Fibroblast of lung (primary cell): ENCODE measurements at regions not wholly inside any gene's neighbourhood (a gene's known extent, or its start where the extent isn't known, plus 50 kb on each side); places are given as distances from the start of the nearest gene placed in this dataset.

ENCODE experiments used
- DNase-seq, 2 donors: peaks; one replicate each; pipeline versions ENCODE4 v3.0.0 to v3.0.0-alpha.2; 2010; ENCODE audit warnings: low read depth in 2 of 2
- H2AFZ ChIP-seq: 2 replicates; pipeline ENCODE4 v1.5.1; 2012; ENCODE audit warnings: low read length, control low read depth, inconsistent platforms
- H3K27ac ChIP-seq: 2 replicates; pipeline ENCODE4 v1.5.1; 2011; ENCODE audit warnings: low read length, control low read depth; ENCODE audit not compliant: insufficient read depth
- H3K27me3 ChIP-seq: 2 replicates; pipeline ENCODE4 v1.5.1; 2011; ENCODE audit warnings: mild to moderate bottlenecking, low read length; ENCODE audit not compliant: control insufficient read depth, insufficient read depth
- H3K36me3 ChIP-seq: 2 replicates; pipeline ENCODE4 v1.5.1; 2011; ENCODE audit warnings: low read length; ENCODE audit not compliant: control insufficient read depth, insufficient read depth
- H3K4me1 ChIP-seq: 2 replicates; pipeline ENCODE4 v1.5.1; 2011; ENCODE audit warnings: low read length; ENCODE audit not compliant: control insufficient read depth, insufficient read depth; ENCODE audit errors: extremely low read depth
- H3K4me2 ChIP-seq: 2 replicates; pipeline ENCODE4 v1.5.1; 2011; ENCODE audit warnings: low read length, control low read depth; ENCODE audit not compliant: insufficient read depth; ENCODE audit errors: extremely low read depth
- H3K4me3 ChIP-seq, 4 experiments: fragments of 200-600 bp in 1 of 4; sonication (generic) in 1 of 4; replicated peaks in 1 of 4; 2 replicates each; pipeline ENCODE4 v1.5.1; 2011 to 2016; ENCODE audit warnings: low read length in 4 of 4, low read depth in 3 of 4, mild to moderate bottlenecking in 3 of 4, control low read depth in 2 of 4, inconsistent platforms in 1 of 4, mixed read lengths in 1 of 4; ENCODE audit not compliant: insufficient read depth in 1 of 4; ENCODE audit errors: control extremely low read depth in 1 of 4
- H3K79me2 ChIP-seq: 2 replicates; pipeline ENCODE4 v1.5.1; 2012; ENCODE audit warnings: mild to moderate bottlenecking, low read length, inconsistent platforms; ENCODE audit not compliant: control insufficient read depth, insufficient read depth
- H3K9ac ChIP-seq: 2 replicates; pipeline ENCODE4 v1.5.1; 2011; ENCODE audit warnings: mild to moderate bottlenecking, low read length, control low read depth; ENCODE audit not compliant: insufficient read depth
- H3K9me3 ChIP-seq: 2 replicates; pipeline ENCODE4 v1.5.1; 2012; ENCODE audit warnings: low read depth, low read length; ENCODE audit not compliant: control insufficient read depth, insufficient read depth
- H4K20me1 ChIP-seq: 2 replicates; pipeline ENCODE4 v1.5.1; 2011; ENCODE audit warnings: low read length; ENCODE audit not compliant: control insufficient read depth, insufficient read depth; ENCODE audit errors: extremely low read depth
- CTCF ChIP-seq, 2 donors: IDR thresholded peaks in 1 of 2; conservative IDR thresholded peaks in 1 of 2; 1 replicate in 1 of 2; 2 replicates in 1 of 2; pipeline ENCODE4 v1.5.1; 2011 to 2012; ENCODE audit warnings: low read length in 2 of 2, control low read depth in 1 of 2, inconsistent platforms in 1 of 2, low read depth in 1 of 2, mild to moderate bottlenecking in 1 of 2
- EZH2 ChIP-seq: IDR thresholded peaks from 2 replicates; pipeline ENCODE4 v1.5.1; 2012; ENCODE audit warnings: low read length, control low read depth, mild to moderate bottlenecking; ENCODE audit errors: missing control alignments

GRCh38 chr22:47341464-47341863, 579.0 kb downstream of the TBC1D22A start:
- H3K36me3 ChIP-seq: no peaks in the 10 kb centered on the region
- no peak overlapping the region for H3K4me3 ChIP-seq
- H3K79me2 ChIP-seq: no peaks in the 10 kb centered on the region
- H4K20me1 ChIP-seq: no peaks in the 10 kb centered on the region
- DNase-seq: no peak
- H3K9ac ChIP-seq: no peak overlapping the region
- H3K4me1 ChIP-seq: no peaks in the 10 kb centered on the region
- no peak overlapping the region for H2AFZ ChIP-seq
- no peak overlapping the region for H3K4me2 ChIP-seq
- no peaks in the 10 kb centered on the region for H3K27me3 ChIP-seq
- H3K9me3 ChIP-seq: no peaks in the 10 kb centered on the region
- H3K27ac ChIP-seq: no peak overlapping the region
- TF ChIP-seq EZH2 (no peak), CTCF (conservative IDR thresholded peaks at IDR 0.05 in 1 of 2, IDR thresholded peaks at IDR 0.05 in 1 of 2; ENCODE audit: low read depth in 1 of 2, low read length in 2 of 2) (no peak)

- Histone ChIP-seq H2AFZ (no peak overlapping the region), H3K4me1 (no peaks in the 10 kb centered on the region), H3K9ac (no peak overlapping the region), H3K27me3 (no peaks in the 10 kb centered on the region), H3K4me2 (no peak overlapping the region), H3K27ac (no peak overlapping the region), H3K9me3 (no peaks in the 10 kb centered on the region), H4K20me1 (no peaks in the 10 kb centered on the region), H3K79me2 (no peaks in the 10 kb centered on the region), H3K4me3 (no peak overlapping the region), H3K36me3 (no peaks in the 10 kb centered on the region)
- TF ChIP-seq CTCF (conservative IDR thresholded peaks at IDR 0.05 in 1 of 2, IDR thresholded peaks at IDR 0.05 in 1 of 2; ENCODE audit: low read depth in 1 of 2, low read length in 2 of 2) (no peak), EZH2 (no peak)
- DNase-seq: no peak
Observed at GRCh38 chr22:47340851-47341436, 578.5 kb downstream of the TBC1D22A start.

- Histone ChIP-seq H4K20me1 (no peaks in the 10 kb centered on the region), H3K4me2 (peak overlapping the region; percentile 60), H3K9me3 (no peaks in the 10 kb centered on the region), H3K27ac (no peak overlapping the region), H3K9ac (no peak overlapping the region), H3K79me2 (no peaks in the 10 kb centered on the region), H3K27me3 (no peaks in the 10 kb centered on the region), H3K4me1 (no peaks in the 10 kb centered on the region), H2AFZ (peak overlapping the region; percentile 64), H3K4me3 (peak overlapping the region; percentile 7 to 40 (median 25)), H3K36me3 (no peaks in the 10 kb centered on the region)
- TF ChIP-seq EZH2 (no peak), CTCF (conservative IDR thresholded peaks at IDR 0.05 in 1 of 2, IDR thresholded peaks at IDR 0.05 in 1 of 2; ENCODE audit: low read depth in 1 of 2, low read length in 2 of 2) (no peak)
- DNase-seq: peak; percentile 92 to 94
Observed at GRCh38 chr22:47337161-47337621, 574.7 kb downstream of the TBC1D22A start.
